NT2/D1 (cell line): ENCODE measurements at regions not wholly inside any gene's neighbourhood (a gene's known extent, or its start where the extent isn't known, plus 50 kb on each side); places are given as distances from the start of the nearest gene placed in this dataset.

Experiments used
- SUZ12 ChIP-seq: IDR thresholded peaks from 2 replicates; pipeline ENCODE4 v1.6.1; 2011; ENCODE audit not compliant: insufficient read length, insufficient read depth; ENCODE audit errors: extremely low read depth
- YY1 ChIP-seq: IDR thresholded peaks from 2 replicates; pipeline ENCODE4 v1.6.1; 2011; ENCODE audit not compliant: insufficient read length, insufficient read depth

DNA sequence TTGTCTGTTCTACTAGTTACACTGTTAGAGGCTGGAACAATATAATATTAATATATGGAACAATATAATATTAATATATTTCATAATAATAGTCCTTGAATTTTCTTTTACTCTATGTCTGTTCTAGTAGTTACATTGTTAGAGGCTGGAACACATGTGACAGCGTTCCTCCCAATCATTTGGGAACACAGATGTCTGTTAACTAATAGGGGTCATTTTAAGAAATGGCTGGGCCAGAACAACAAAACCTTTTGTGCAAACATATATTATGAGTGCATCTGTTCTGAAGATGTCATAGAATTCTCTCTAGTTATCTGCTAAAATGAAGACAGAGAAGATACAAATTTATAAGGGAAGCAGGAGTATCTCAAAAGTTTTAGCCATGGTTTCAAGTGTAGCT lies 114.0 kb upstream of the PDZRN3 start:
- no peak for TF ChIP-seq YY1
- no peak for TF ChIP-seq SUZ12
